Upper lobe of right lung (tissue), 1 donor: ENCODE measurements at regions not wholly inside any gene's neighbourhood (a gene's known extent, or its start where the extent isn't known, plus 50 kb on each side); places are given as distances from the start of the nearest gene placed in this dataset.
A peak's percentile ranks its signal among the peaks of the same experiment; 100 is the strongest.
"Not testable (repeated sequence)": the region's sequence is repeated elsewhere in the genome, so short reads cannot be mapped to it uniquely, and the experiment has no call there.

Source experiments
- ATAC-seq: fragments of 200-7000 bp; cut with Tn5 transposase; one replicate; pipeline ENCODE4 v1.9.1; 2020; ENCODE audit warnings: mild to moderate bottlenecking, moderate library complexity
- DNase-seq: peaks from one replicate; pipeline ENCODE4 v3.0.0-alpha.2; 2020
- H3K27ac ChIP-seq: fragments of 200-600 bp; one replicate; pipeline ENCODE4 v1.8.0; 2022
- H3K27me3 ChIP-seq: fragments of 200-600 bp; one replicate; pipeline ENCODE4 v1.8.0; 2022; ENCODE audit warnings: mild to moderate bottlenecking
- H3K36me3 ChIP-seq: fragments of 200-600 bp; one replicate; pipeline ENCODE4 v1.8.0; 2022
- H3K4me1 ChIP-seq: fragments of 200-600 bp; one replicate; pipeline ENCODE4 v1.8.0; 2022
- H3K4me3 ChIP-seq: fragments of 200-600 bp; one replicate; pipeline ENCODE4 v1.8.0; 2022; ENCODE audit warnings: mild to moderate bottlenecking
- H3K9me3 ChIP-seq: fragments of 200-600 bp; one replicate; pipeline ENCODE4 v1.8.0; 2022
- intact Hi-C: fragments of 100-400 bp; cut with DNase I; formaldehyde crosslinking; loops from one replicate; pipeline ENCODE4 v1.11.0; 2022
- TF ChIP-seq, protein P1 (sequence below): fragments of 200-600 bp; IDR thresholded peaks from one replicate; pipeline ENCODE4 v1.8.0; 2022; ENCODE audit warnings: antibody characterized with exemption
- donor health status: DM: no; HTN: yes; CAD: no; lungs with severe emphysema.

GRCh38 chr15:46088486-46089445, 453.9 kb downstream of the SQOR start:
- ATAC-seq (no peak), DNase-seq (no peak)
- Histone ChIP-seq H3K4me3 (no peak overlapping the region), H3K9me3 (no peaks in the 10 kb centered on the region), H3K27me3 (no peaks in the 10 kb centered on the region), H3K27ac (no peak overlapping the region), H3K4me1 (no peaks in the 10 kb centered on the region), H3K36me3 (no peaks in the 10 kb centered on the region)
- TF ChIP-seq, protein P1, sequence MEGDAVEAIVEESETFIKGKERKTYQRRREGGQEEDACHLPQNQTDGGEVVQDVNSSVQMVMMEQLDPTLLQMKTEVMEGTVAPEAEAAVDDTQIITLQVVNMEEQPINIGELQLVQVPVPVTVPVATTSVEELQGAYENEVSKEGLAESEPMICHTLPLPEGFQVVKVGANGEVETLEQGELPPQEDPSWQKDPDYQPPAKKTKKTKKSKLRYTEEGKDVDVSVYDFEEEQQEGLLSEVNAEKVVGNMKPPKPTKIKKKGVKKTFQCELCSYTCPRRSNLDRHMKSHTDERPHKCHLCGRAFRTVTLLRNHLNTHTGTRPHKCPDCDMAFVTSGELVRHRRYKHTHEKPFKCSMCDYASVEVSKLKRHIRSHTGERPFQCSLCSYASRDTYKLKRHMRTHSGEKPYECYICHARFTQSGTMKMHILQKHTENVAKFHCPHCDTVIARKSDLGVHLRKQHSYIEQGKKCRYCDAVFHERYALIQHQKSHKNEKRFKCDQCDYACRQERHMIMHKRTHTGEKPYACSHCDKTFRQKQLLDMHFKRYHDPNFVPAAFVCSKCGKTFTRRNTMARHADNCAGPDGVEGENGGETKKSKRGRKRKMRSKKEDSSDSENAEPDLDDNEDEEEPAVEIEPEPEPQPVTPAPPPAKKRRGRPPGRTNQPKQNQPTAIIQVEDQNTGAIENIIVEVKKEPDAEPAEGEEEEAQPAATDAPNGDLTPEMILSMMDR, result no peak
- intact Hi-C loops, result no loop called here

GRCh38 chr15:46089467-46089935, 454.7 kb downstream of the SQOR start:
- no peak for ATAC-seq
- intact Hi-C loops, result no loop called here

DNA sequence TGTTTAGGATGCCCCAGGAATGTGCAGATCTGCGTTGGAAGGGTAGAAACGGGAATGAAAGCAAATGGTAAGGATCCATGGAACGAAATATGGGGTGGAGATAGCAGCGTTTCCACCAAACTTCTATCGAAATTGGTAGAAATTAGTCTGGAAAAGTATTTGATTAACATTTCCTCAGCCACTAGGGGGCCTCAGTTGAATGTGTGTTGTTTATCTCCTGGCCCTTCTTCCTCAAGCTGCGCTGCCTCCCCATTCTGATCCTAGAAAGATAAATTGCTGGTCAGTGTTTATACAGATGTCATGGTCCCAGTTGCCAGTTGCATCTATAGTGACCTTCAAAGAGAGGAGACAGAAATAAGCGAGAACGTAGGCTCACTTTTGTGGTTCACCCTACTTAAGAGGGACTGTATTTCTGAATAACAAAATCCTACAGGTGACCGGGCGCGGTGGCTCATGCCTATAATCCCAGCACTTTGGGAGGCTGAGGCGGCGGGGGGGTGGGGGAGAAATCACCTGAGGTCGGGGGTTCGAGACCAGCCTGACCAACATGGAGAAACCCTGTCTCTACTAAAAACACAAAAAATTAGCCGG, 457.1 kb downstream of the SQOR start:
- no peak overlapping the region for H3K4me3 ChIP-seq
- no peaks in the 10 kb centered on the region for H3K9me3 ChIP-seq
- intact Hi-C loops, result no loop called here
- no peaks in the 10 kb centered on the region for H3K27me3 ChIP-seq
- DNase-seq (no peak), ATAC-seq (peak; percentile 32)
- H3K36me3 ChIP-seq, result no peaks in the 10 kb centered on the region
- no peak overlapping the region for H3K27ac ChIP-seq
- TF ChIP-seq, protein P1, result peak; percentile 49
- no peaks in the 10 kb centered on the region for H3K4me1 ChIP-seq

More at GRCh38 chr15:46089467-46089935, 454.7 kb downstream of the SQOR start:
- Histone ChIP-seq H3K27ac (no peak overlapping the region), H3K4me3 (no peak overlapping the region), H3K4me1 (no peaks in the 10 kb centered on the region), H3K27me3 (no peaks in the 10 kb centered on the region), H3K9me3 (no peaks in the 10 kb centered on the region), H3K36me3 (no peaks in the 10 kb centered on the region)
- TF ChIP-seq, protein P1, result no peak
- no peak for DNase-seq

DNA sequence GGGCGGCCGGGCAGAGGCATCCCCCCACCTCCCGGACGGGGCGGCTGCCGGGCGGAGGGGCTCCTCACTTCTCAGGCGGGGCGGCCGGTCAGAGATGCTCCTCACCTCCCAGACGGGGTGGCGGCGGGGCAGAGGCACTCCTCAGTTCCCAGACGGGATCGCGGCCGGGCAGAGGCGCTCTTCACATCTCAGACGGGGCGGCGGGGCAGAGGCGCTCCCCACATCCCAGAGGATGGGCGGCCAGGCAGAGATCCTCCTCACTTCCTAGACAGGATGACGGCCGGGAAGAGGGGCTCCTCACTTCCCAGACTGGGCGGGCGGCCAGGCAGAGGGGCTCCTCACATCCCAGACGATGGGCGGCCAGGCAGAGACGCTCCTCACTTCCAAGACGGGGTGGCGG, 463.2 kb downstream of the SQOR start:
- H3K27me3 ChIP-seq, H3K27ac ChIP-seq, ATAC-seq, intact Hi-C loops, H3K9me3 ChIP-seq, DNase-seq, H3K36me3 ChIP-seq, H3K4me1 ChIP-seq, H3K4me3 ChIP-seq: not testable (repeated sequence)

- ATAC-seq, result no peak
- H3K4me1 ChIP-seq, result no peaks in the 10 kb centered on the region
- intact Hi-C loops, result no loop called here
- no peaks in the 10 kb centered on the region for H3K36me3 ChIP-seq
- TF ChIP-seq, protein P1, result no peak
- H3K27ac ChIP-seq, result no peak overlapping the region
- H3K9me3 ChIP-seq, result no peaks in the 10 kb centered on the region
- no peak overlapping the region for H3K4me3 ChIP-seq
- no peak for DNase-seq
- H3K27me3 ChIP-seq, result no peaks in the 10 kb centered on the region
Observed at GRCh38 chr15:46110755-46111154, 475.9 kb downstream of the SQOR start.

GRCh38 chr15:46111730-46112129, 476.9 kb downstream of the SQOR start:
- Histone ChIP-seq H3K9me3 (no peaks in the 10 kb centered on the region), H3K4me1 (no peaks in the 10 kb centered on the region), H3K27ac (no peak overlapping the region), H3K4me3 (no peak overlapping the region), H3K27me3 (no peaks in the 10 kb centered on the region), H3K36me3 (no peaks in the 10 kb centered on the region)
- ATAC-seq (peak; percentile 72), DNase-seq (no peak)
- TF ChIP-seq, protein P1, result no peak
- intact Hi-C loops, result no loop called here
